Right renal pelvis (tissue), 4 donors: ENCODE measurements at regions not wholly inside any gene's neighbourhood (a gene's known extent, or its start where the extent isn't known, plus 50 kb on each side); places are given as distances from the start of the nearest gene placed in this dataset.

ENCODE experiments used
- DNase-seq, 4 donors: peaks; one replicate each; pipeline ENCODE4 v3.0.0-alpha.2; 2013; ENCODE audit warnings: low read depth in 4 of 4, low spot score in 3 of 4, missing footprints in 1 of 4

- no peak for DNase-seq
Observed at GRCh38 chr18:76255070-76255683, 239.9 kb downstream of the ZNF516 start.

- DNase-seq: no peak
Observed at GRCh38 chr18:76252880-76253279, 242.2 kb downstream of the ZNF516 start.

GRCh38 chr18:76252139-76252538, 242.9 kb downstream of the ZNF516 start:
- DNase-seq: no peak

GRCh38 chr18:76251691-76252090, 243.4 kb downstream of the ZNF516 start:
- no peak for DNase-seq

- no peak for DNase-seq
Observed at GRCh38 chr18:76246590-76246989, 248.5 kb downstream of the ZNF516 start.

- no peak for DNase-seq
Observed at GRCh38 chr18:76234676-76235060, 260.4 kb downstream of the ZNF516 start.

GRCh38 chr18:76233876-76234675, 261.0 kb downstream of the ZNF516 start:
- no peak for DNase-seq

GRCh38 chr18:76233406-76233805, 261.6 kb downstream of the ZNF516 start:
- DNase-seq: no peak

- DNase-seq: no peak
Observed at GRCh38 chr18:76232779-76233178, 262.3 kb downstream of the ZNF516 start.

GRCh38 chr18:76232010-76232409, 263.0 kb downstream of the ZNF516 start:
- DNase-seq: no peak

GRCh38 chr18:76231402-76231801, 263.6 kb downstream of the ZNF516 start:
- DNase-seq: no peak

- DNase-seq: no peak
Observed at GRCh38 chr18:76230791-76231190, 264.3 kb downstream of the ZNF516 start.

GRCh38 chr18:76228716-76229115, 266.3 kb downstream of the ZNF516 start:
- DNase-seq: no peak

- no peak for DNase-seq
Observed at GRCh38 chr18:76227759-76228158, 267.3 kb downstream of the ZNF516 start.

GRCh38 chr18:76223403-76223802, 271.6 kb downstream of the ZNF516 start:
- no peak for DNase-seq

- DNase-seq: no peak
Observed at GRCh38 chr18:76219023-76219422, 276.0 kb downstream of the ZNF516 start.

- DNase-seq: no peak
Observed at GRCh38 chr18:76216096-76216495, 278.9 kb downstream of the ZNF516 start.

- DNase-seq: no peak
Observed at GRCh38 chr18:76213991-76214390, 281.1 kb downstream of the ZNF516 start.

- no peak for DNase-seq
Observed at GRCh38 chr18:76212960-76213359, 282.1 kb downstream of the ZNF516 start.

- DNase-seq: no peak
Observed at GRCh38 chr18:76209597-76209996, 285.4 kb downstream of the ZNF516 start.

- DNase-seq: no peak
Observed at GRCh38 chr18:76208678-76209306, 286.2 kb downstream of the ZNF516 start.

- DNase-seq: no peak
Observed at GRCh38 chr18:76205906-76206305, 289.1 kb downstream of the ZNF516 start.
